ENCODE measurements at regions not wholly inside any gene's neighbourhood (a gene's known extent, or its start where the extent isn't known, plus 50 kb on each side); places are given as distances from the start of the nearest gene placed in this dataset.

GRCh38 chr11:62054081-62054480, 69.7 kb upstream of the INCENP start:
- TF ChIP-seq CTCF (conservative IDR thresholded peaks at IDR 0.05; ENCODE audit: low read length) (no peak), EZH2phosphoT487 (IDR thresholded peaks at IDR 0.05; ENCODE audit: borderline replicate concordance) (no peak)
